ENCODE measurements at regions not wholly inside any gene's neighbourhood (a gene's known extent, or its start where the extent isn't known, plus 50 kb on each side); places are given as distances from the start of the nearest gene placed in this dataset.

DNA sequence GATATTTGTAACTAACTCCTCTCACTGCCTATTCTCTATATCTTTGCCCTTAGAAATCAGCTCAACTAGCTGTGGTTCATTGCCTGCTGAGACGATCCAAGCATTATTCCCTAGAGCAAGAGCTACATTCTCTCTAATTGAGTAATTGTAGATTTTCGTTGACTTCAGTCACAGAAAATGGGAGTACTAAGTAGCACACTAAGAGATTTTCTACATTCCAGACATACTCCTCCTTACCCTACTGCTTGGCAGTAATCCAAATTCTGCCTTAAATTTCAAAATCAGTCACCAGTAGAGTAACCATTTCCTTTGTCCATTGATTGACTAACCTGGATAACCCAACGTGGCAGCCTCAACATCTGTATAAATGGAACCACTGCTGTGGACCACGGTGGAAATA lies 1786.8 kb downstream of the SLITRK5 start:
- no peak for TF ChIP-seq EZH2phosphoT487 (IDR thresholded peaks at IDR 0.05; ENCODE audit: unreplicated experiment)
- no peak for TF ChIP-seq EZH2 (IDR thresholded peaks at IDR 0.05; ENCODE audit: low read depth, unreplicated experiment)
- TF ChIP-seq, protein P1, sequence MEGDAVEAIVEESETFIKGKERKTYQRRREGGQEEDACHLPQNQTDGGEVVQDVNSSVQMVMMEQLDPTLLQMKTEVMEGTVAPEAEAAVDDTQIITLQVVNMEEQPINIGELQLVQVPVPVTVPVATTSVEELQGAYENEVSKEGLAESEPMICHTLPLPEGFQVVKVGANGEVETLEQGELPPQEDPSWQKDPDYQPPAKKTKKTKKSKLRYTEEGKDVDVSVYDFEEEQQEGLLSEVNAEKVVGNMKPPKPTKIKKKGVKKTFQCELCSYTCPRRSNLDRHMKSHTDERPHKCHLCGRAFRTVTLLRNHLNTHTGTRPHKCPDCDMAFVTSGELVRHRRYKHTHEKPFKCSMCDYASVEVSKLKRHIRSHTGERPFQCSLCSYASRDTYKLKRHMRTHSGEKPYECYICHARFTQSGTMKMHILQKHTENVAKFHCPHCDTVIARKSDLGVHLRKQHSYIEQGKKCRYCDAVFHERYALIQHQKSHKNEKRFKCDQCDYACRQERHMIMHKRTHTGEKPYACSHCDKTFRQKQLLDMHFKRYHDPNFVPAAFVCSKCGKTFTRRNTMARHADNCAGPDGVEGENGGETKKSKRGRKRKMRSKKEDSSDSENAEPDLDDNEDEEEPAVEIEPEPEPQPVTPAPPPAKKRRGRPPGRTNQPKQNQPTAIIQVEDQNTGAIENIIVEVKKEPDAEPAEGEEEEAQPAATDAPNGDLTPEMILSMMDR (conservative IDR thresholded peaks at IDR 0.05; ENCODE audit: low read depth in 2 of 2) = no peak
- TF ChIP-seq, protein P2, sequence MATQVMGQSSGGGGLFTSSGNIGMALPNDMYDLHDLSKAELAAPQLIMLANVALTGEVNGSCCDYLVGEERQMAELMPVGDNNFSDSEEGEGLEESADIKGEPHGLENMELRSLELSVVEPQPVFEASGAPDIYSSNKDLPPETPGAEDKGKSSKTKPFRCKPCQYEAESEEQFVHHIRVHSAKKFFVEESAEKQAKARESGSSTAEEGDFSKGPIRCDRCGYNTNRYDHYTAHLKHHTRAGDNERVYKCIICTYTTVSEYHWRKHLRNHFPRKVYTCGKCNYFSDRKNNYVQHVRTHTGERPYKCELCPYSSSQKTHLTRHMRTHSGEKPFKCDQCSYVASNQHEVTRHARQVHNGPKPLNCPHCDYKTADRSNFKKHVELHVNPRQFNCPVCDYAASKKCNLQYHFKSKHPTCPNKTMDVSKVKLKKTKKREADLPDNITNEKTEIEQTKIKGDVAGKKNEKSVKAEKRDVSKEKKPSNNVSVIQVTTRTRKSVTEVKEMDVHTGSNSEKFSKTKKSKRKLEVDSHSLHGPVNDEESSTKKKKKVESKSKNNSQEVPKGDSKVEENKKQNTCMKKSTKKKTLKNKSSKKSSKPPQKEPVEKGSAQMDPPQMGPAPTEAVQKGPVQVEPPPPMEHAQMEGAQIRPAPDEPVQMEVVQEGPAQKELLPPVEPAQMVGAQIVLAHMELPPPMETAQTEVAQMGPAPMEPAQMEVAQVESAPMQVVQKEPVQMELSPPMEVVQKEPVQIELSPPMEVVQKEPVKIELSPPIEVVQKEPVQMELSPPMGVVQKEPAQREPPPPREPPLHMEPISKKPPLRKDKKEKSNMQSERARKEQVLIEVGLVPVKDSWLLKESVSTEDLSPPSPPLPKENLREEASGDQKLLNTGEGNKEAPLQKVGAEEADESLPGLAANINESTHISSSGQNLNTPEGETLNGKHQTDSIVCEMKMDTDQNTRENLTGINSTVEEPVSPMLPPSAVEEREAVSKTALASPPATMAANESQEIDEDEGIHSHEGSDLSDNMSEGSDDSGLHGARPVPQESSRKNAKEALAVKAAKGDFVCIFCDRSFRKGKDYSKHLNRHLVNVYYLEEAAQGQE (IDR thresholded peaks at IDR 0.05; ENCODE audit: unreplicated experiment) = no peak
- no peak for TF ChIP-seq CREB1 (CRISPR knock-in tag; IDR thresholded peaks at IDR 0.05; ENCODE audit: low read depth)
- no peak for TF ChIP-seq ZNF331 (CRISPR knock-in tag; IDR thresholded peaks at IDR 0.05; ENCODE audit: low read depth)
- TF ChIP-seq, protein P3, sequence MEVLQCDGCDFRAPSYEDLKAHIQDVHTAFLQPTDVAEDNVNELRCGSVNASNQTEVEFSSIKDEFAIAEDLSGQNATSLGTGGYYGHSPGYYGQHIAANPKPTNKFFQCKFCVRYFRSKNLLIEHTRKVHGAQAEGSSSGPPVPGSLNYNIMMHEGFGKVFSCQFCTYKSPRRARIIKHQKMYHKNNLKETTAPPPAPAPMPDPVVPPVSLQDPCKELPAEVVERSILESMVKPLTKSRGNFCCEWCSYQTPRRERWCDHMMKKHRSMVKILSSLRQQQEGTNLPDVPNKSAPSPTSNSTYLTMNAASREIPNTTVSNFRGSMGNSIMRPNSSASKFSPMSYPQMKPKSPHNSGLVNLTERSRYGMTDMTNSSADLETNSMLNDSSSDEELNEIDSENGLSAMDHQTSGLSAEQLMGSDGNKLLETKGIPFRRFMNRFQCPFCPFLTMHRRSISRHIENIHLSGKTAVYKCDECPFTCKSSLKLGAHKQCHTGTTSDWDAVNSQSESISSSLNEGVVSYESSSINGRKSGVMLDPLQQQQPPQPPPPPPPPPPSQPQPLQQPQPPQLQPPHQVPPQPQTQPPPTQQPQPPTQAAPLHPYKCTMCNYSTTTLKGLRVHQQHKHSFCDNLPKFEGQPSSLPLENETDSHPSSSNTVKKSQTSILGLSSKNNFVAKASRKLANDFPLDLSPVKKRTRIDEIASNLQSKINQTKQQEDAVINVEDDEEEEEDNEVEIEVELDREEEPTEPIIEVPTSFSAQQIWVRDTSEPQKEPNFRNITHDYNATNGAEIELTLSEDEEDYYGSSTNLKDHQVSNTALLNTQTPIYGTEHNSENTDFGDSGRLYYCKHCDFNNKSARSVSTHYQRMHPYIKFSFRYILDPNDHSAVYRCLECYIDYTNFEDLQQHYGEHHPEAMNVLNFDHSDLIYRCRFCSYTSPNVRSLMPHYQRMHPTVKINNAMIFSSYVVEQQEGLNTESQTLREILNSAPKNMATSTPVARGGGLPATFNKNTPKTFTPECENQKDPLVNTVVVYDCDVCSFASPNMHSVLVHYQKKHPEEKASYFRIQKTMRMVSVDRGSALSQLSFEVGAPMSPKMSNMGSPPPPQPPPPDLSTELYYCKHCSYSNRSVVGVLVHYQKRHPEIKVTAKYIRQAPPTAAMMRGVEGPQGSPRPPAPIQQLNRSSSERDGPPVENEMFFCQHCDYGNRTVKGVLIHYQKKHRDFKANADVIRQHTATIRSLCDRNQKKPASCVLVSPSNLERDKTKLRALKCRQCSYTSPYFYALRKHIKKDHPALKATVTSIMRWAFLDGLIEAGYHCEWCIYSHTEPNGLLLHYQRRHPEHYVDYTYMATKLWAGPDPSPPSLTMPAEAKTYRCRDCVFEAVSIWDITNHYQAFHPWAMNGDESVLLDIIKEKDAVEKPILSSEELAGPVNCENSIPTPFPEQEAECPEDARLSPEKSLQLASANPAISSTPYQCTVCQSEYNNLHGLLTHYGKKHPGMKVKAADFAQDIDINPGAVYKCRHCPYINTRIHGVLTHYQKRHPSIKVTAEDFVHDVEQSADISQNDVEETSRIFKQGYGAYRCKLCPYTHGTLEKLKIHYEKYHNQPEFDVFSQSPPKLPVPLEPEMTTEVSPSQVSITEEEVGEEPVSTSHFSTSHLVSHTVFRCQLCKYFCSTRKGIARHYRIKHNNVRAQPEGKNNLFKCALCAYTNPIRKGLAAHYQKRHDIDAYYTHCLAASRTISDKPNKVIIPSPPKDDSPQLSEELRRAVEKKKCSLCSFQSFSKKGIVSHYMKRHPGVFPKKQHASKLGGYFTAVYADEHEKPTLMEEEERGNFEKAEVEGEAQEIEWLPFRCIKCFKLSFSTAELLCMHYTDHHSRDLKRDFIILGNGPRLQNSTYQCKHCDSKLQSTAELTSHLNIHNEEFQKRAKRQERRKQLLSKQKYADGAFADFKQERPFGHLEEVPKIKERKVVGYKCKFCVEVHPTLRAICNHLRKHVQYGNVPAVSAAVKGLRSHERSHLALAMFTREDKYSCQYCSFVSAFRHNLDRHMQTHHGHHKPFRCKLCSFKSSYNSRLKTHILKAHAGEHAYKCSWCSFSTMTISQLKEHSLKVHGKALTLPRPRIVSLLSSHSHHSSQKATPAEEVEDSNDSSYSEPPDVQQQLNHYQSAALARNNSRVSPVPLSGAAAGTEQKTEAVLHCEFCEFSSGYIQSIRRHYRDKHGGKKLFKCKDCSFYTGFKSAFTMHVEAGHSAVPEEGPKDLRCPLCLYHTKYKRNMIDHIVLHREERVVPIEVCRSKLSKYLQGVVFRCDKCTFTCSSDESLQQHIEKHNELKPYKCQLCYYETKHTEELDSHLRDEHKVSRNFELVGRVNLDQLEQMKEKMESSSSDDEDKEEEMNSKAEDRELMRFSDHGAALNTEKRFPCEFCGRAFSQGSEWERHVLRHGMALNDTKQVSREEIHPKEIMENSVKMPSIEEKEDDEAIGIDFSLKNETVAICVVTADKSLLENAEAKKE (CRISPR knock-in tag; IDR thresholded peaks at IDR 0.05) = no peak
- TF ChIP-seq POLR2AphosphoS5 (IDR thresholded peaks at IDR 0.05; ENCODE audit: low read depth) = no peak

Measured in GM23338 (cell line).